OCI-LY7 (cell line): ENCODE measurements at regions not wholly inside any gene's neighbourhood (a gene's known extent, or its start where the extent isn't known, plus 50 kb on each side); places are given as distances from the start of the nearest gene placed in this dataset.

Source experiments
- BruUV-seq: library from RNA; stranded (reverse); fragments of 400-500 nt; replicated peaks from 2 replicates; lab custom pipeline; 2021; lab: Mats Ljungman, UMichigan
- CTCF ChIA-PET: fragments of 300-600 bp; sonication (Branson Sonifier 250); formaldehyde crosslinking; loops from one replicate; lab custom pipeline; 2022; ENCODE audit warnings: antibody characterized with exemption; ENCODE audit not compliant: unreplicated experiment; lab: Charles Lee
- POLR2A ChIA-PET: fragments of 300-600 bp; sonication (Branson Sonifier 250); formaldehyde crosslinking; loops from one replicate; lab custom pipeline; 2022; ENCODE audit warnings: antibody characterized with exemption; lab: Charles Lee
- DNase-seq: peaks from one replicate; pipeline ENCODE4 v3.0.0-alpha.2; 2015; ENCODE audit warnings: low spot score
- H2AFZ ChIP-seq: fragments of 200-600 bp; sonication (generic), shearing (Covaris generic); 2 replicates; pipeline ENCODE4 v1.6.1; 2014; ENCODE audit warnings: mild to moderate bottlenecking, antibody characterized with exemption, low read length, moderate library complexity
- H3K27ac ChIP-seq: fragments of 200-600 bp; sonication (generic); 2 replicates; pipeline ENCODE4 v1.5.1; 2014; ENCODE audit warnings: mixed run types, low read depth, mild to moderate bottlenecking, moderate library complexity, low read length, inconsistent platforms; ENCODE audit not compliant: poor library complexity, severe bottlenecking
- H3K36me3 ChIP-seq: fragments of 200-600 bp; sonication (generic); 2 replicates; pipeline ENCODE4 v1.6.1; 2014; ENCODE audit warnings: mild to moderate bottlenecking, antibody characterized with exemption, low read length, moderate library complexity, mixed read lengths; ENCODE audit not compliant: insufficient read depth
- H3K4me1 ChIP-seq: fragments of 200-600 bp; sonication (generic); 2 replicates; pipeline ENCODE4 v1.5.1; 2014; ENCODE audit warnings: mild to moderate bottlenecking, low read length; ENCODE audit not compliant: insufficient read depth, poor library complexity, severe bottlenecking
- H3K4me2 ChIP-seq: fragments of 200-600 bp; sonication (generic); 2 replicates; pipeline ENCODE4 v1.6.1; 2014; ENCODE audit warnings: mild to moderate bottlenecking, low read length
- H3K4me3 ChIP-seq: fragments of 200-600 bp; sonication (generic); 2 replicates; pipeline ENCODE4 v1.5.1; 2014; ENCODE audit warnings: mild to moderate bottlenecking, low read depth, low read length; ENCODE audit not compliant: poor library complexity, severe bottlenecking
- H3K79me2 ChIP-seq: fragments of 200-600 bp; sonication (generic); 2 replicates; pipeline ENCODE4 v1.6.1; 2016; ENCODE audit warnings: low read depth, mild to moderate bottlenecking, low read length, moderate library complexity, mixed read lengths; ENCODE audit not compliant: insufficient read depth
- H3K9me2 ChIP-seq: fragments of 200-600 bp; sonication (generic); 2 replicates; pipeline ENCODE4 v1.6.1; 2016; ENCODE audit warnings: mild to moderate bottlenecking, low read length, mixed read lengths; ENCODE audit not compliant: insufficient read depth
- H3K9me3 ChIP-seq: fragments of 200-600 bp; sonication (generic); 2 replicates; pipeline ENCODE4 v1.6.1; 2014; ENCODE audit warnings: mild to moderate bottlenecking, mixed run types, low read length, mixed read lengths
- H4K20me1 ChIP-seq: fragments of 200-600 bp; sonication (generic); 2 replicates; pipeline ENCODE4 v1.6.1; 2014; ENCODE audit warnings: mild to moderate bottlenecking, antibody characterized with exemption, low read length, moderate library complexity, mixed read lengths; ENCODE audit not compliant: insufficient read depth
- CTCF ChIP-seq: fragments of 200-600 bp; sonication (generic); conservative IDR thresholded peaks from 2 replicates; pipeline ENCODE4 v1.5.1; 2014; ENCODE audit warnings: mild to moderate bottlenecking, antibody characterized with exemption, low read length, moderate library complexity, mixed read lengths
- EZH2phosphoT487 ChIP-seq: fragments of 200-600 bp; sonication (generic); IDR thresholded peaks from 2 replicates; pipeline ENCODE4 v1.6.1; 2018; ENCODE audit warnings: low read depth, borderline replicate concordance, mild to moderate bottlenecking, mixed run types, antibody characterized with exemption, low read length, moderate library complexity, mixed read lengths
- intact Hi-C: fragments of 100-400 bp; cut with micrococcal nuclease; formaldehyde crosslinking; loops from one replicate; pipeline ENCODE4 v1.10.0; 2022; ENCODE audit not compliant: unreplicated experiment

GRCh38 chr1:73066866-73067265 lies 784.5 kb upstream of the NEGR1 start:
- ChIA-PET POLR2A (no interaction called here), CTCF (no interaction called here)
- intact Hi-C loops: no loop called here
- Histone ChIP-seq H3K4me3 (no peak overlapping the region), H3K79me2 (no peaks in the 10 kb centered on the region), H2AFZ (no peak overlapping the region), H3K9me2 (no peaks in the 10 kb centered on the region), H3K4me2 (no peak overlapping the region), H3K9me3 (no peaks in the 10 kb centered on the region), H3K27ac (no peak overlapping the region), H3K4me1 (no peaks in the 10 kb centered on the region), H3K36me3 (no peaks in the 10 kb centered on the region), H4K20me1 (no peaks in the 10 kb centered on the region)
- BruUV-seq: no TSS peak
- no peak for DNase-seq
- TF ChIP-seq CTCF (no peak), EZH2phosphoT487 (no peak)

- no peaks in the 10 kb centered on the region for H3K9me3 ChIP-seq
- no TSS peak for BruUV-seq
- ChIA-PET POLR2A (no interaction called here), CTCF (no interaction called here)
- no peaks in the 10 kb centered on the region for H3K79me2 ChIP-seq
- H3K9me2 ChIP-seq: no peaks in the 10 kb centered on the region
- H3K36me3 ChIP-seq: no peaks in the 10 kb centered on the region
- no peaks in the 10 kb centered on the region for H3K4me1 ChIP-seq
- no peak for TF ChIP-seq CTCF
- TF ChIP-seq EZH2phosphoT487: no peak
- H3K4me2 ChIP-seq: no peak overlapping the region
- no peaks in the 10 kb centered on the region for H4K20me1 ChIP-seq
- no peak overlapping the region for H2AFZ ChIP-seq
- no peak for DNase-seq
- intact Hi-C loops: no loop called here
- H3K4me3 ChIP-seq: no peak overlapping the region
- H3K27ac ChIP-seq: no peak overlapping the region
Observed at GRCh38 chr1:73065339-73066041, 783.2 kb upstream of the NEGR1 start.

GRCh38 chr1:73056826-73057225 lies 774.5 kb upstream of the NEGR1 start:
- Histone ChIP-seq H3K4me2 (no peak overlapping the region), H3K9me2 (no peaks in the 10 kb centered on the region), H3K79me2 (no peaks in the 10 kb centered on the region), H4K20me1 (no peaks in the 10 kb centered on the region), H3K27ac (no peak overlapping the region), H3K4me3 (no peak overlapping the region), H2AFZ (no peak overlapping the region), H3K9me3 (no peaks in the 10 kb centered on the region), H3K4me1 (no peaks in the 10 kb centered on the region), H3K36me3 (no peaks in the 10 kb centered on the region)
- TF ChIP-seq EZH2phosphoT487 (no peak), CTCF (no peak)
- no TSS peak for BruUV-seq
- CTCF ChIA-PET: no interaction called here
- DNase-seq: no peak
- intact Hi-C loops: no loop called here
- POLR2A ChIA-PET: interaction anchor here (0.7 kb wide), 1 partner anchor 162 kb away, joined by 3 read pairs; no protein-coding TSS in a partner anchor
